KMS-11 (cell line): ENCODE measurements at regions not wholly inside any gene's neighbourhood (a gene's known extent, or its start where the extent isn't known, plus 50 kb on each side); places are given as distances from the start of the nearest gene placed in this dataset.
"Not testable (repeated sequence)": the region's sequence is repeated elsewhere in the genome, so short reads cannot be mapped to it uniquely, and the experiment has no call there.

Source experiments
- H2AFZ ChIP-seq: fragments of 200-600 bp; sonication (generic); 2 replicates; pipeline ENCODE4 v1.6.1; 2016; ENCODE audit warnings: antibody characterized with exemption, mixed run types, low read depth
- H3K27ac ChIP-seq: fragments of 200-600 bp; sonication (generic); 2 replicates; pipeline ENCODE4 v1.6.1; 2016; ENCODE audit warnings: mild to moderate bottlenecking, mixed run types
- H3K27me3 ChIP-seq: fragments of 200-600 bp; sonication (generic); 2 replicates; pipeline ENCODE4 v1.6.1; 2017; ENCODE audit warnings: mild to moderate bottlenecking, low read depth, mixed run types, moderate library complexity; ENCODE audit not compliant: insufficient read depth
- H3K36me3 ChIP-seq: fragments of 200-600 bp; sonication (generic); 2 replicates; pipeline ENCODE4 v1.6.1; 2017; ENCODE audit warnings: mild to moderate bottlenecking, mixed run types; ENCODE audit not compliant: insufficient read depth
- H3K4me1 ChIP-seq: fragments of 200-600 bp; sonication (generic); 2 replicates; pipeline ENCODE4 v1.6.1; 2016; ENCODE audit warnings: mild to moderate bottlenecking, low read depth, mixed run types; ENCODE audit not compliant: poor library complexity, severe bottlenecking
- H3K4me2 ChIP-seq: fragments of 200-600 bp; sonication (generic); 2 replicates; pipeline ENCODE4 v1.7.0; 2016; ENCODE audit warnings: mild to moderate bottlenecking, mixed run types
- H3K4me3 ChIP-seq: fragments of 200-600 bp; sonication (generic); IDR thresholded peaks from 2 replicates; pipeline ENCODE4 v1.6.1; 2017; ENCODE audit warnings: low read depth, low read length, mixed read lengths; ENCODE audit not compliant: insufficient read depth
- H3K79me2 ChIP-seq: fragments of 200-600 bp; sonication (generic); 2 replicates; pipeline ENCODE4 v1.6.1; 2016; ENCODE audit warnings: low read depth, mixed run types; ENCODE audit not compliant: insufficient read depth
- H3K9ac ChIP-seq: fragments of 200-600 bp; sonication (generic); 2 replicates; pipeline ENCODE4 v1.6.1; 2016; ENCODE audit warnings: mild to moderate bottlenecking, mixed run types
- H4K20me1 ChIP-seq: fragments of 200-600 bp; sonication (generic); 2 replicates; pipeline ENCODE4 v1.6.1; 2016; ENCODE audit warnings: mild to moderate bottlenecking, mixed run types; ENCODE audit not compliant: insufficient read depth
- TF ChIP-seq, protein P1 (sequence below): fragments of 200-600 bp; sonication (generic); conservative IDR thresholded peaks from 2 replicates; pipeline ENCODE4 v1.6.1; 2017; ENCODE audit warnings: low read depth, mild to moderate bottlenecking, antibody characterized with exemption, low read length, moderate library complexity, mixed read lengths

DNA sequence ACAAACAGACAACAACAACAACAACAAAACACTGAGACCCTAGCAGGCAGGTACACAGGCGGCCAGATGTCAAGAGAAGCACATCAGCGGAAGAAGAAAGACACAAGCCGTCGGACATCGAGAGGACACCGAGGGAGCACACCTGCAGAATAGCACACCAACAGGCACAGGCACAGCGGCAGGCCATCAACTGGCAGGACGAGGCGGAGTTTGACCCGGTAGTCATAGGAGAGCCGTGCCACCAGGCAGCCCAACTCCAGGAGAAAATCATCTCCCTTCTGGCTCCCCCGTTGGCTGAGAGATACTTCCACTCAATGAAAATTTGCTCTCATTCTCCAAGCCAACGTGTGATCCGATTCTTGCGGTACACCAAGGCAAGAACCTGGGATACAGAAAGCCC is 352.1 kb upstream of the IZUMO3 start:
- Histone ChIP-seq H3K79me2 (no peaks in the 10 kb centered on the region), H3K4me1 (peaks cover 11% of the 10 kb centered on the region), H3K4me3 (no peak overlapping the region), H3K36me3 (no peaks in the 10 kb centered on the region), H3K27ac (no peak overlapping the region), H2AFZ (no peak overlapping the region), H3K4me2 (no peak overlapping the region), H3K27me3 (no peaks in the 10 kb centered on the region), H4K20me1 (no peaks in the 10 kb centered on the region), H3K9ac (no peak overlapping the region)
- TF ChIP-seq, protein P1, sequence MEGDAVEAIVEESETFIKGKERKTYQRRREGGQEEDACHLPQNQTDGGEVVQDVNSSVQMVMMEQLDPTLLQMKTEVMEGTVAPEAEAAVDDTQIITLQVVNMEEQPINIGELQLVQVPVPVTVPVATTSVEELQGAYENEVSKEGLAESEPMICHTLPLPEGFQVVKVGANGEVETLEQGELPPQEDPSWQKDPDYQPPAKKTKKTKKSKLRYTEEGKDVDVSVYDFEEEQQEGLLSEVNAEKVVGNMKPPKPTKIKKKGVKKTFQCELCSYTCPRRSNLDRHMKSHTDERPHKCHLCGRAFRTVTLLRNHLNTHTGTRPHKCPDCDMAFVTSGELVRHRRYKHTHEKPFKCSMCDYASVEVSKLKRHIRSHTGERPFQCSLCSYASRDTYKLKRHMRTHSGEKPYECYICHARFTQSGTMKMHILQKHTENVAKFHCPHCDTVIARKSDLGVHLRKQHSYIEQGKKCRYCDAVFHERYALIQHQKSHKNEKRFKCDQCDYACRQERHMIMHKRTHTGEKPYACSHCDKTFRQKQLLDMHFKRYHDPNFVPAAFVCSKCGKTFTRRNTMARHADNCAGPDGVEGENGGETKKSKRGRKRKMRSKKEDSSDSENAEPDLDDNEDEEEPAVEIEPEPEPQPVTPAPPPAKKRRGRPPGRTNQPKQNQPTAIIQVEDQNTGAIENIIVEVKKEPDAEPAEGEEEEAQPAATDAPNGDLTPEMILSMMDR: no peak

DNA sequence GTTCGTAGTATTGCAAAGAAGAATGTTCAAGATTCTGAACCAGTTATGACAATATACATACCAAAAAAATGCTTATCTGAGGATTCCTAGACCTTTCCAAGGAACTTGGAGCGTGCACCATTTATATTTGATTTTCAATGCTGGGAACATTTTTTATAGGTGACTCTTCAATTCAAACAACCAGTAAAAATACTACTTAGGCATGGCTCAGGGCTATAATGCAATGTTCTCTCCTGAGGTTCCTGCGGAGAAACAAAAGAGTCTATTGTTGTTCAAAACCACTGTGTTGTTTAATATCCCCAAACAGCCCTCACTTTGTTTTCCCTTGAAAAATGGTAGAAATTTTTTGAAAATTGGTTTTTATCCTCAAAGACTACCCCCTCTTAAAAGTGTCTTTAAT is 335.7 kb upstream of the IZUMO3 start:
- H4K20me1 ChIP-seq: no peaks in the 10 kb centered on the region
- TF ChIP-seq, protein P1: no peak
- H2AFZ ChIP-seq: no peak overlapping the region
- no peak overlapping the region for H3K4me3 ChIP-seq
- no peaks in the 10 kb centered on the region for H3K4me1 ChIP-seq
- H3K27me3 ChIP-seq: no peaks in the 10 kb centered on the region
- H3K79me2 ChIP-seq: no peaks in the 10 kb centered on the region
- no peaks in the 10 kb centered on the region for H3K36me3 ChIP-seq
- H3K27ac ChIP-seq: no peak overlapping the region
- no peak overlapping the region for H3K9ac ChIP-seq
- no peak overlapping the region for H3K4me2 ChIP-seq

DNA sequence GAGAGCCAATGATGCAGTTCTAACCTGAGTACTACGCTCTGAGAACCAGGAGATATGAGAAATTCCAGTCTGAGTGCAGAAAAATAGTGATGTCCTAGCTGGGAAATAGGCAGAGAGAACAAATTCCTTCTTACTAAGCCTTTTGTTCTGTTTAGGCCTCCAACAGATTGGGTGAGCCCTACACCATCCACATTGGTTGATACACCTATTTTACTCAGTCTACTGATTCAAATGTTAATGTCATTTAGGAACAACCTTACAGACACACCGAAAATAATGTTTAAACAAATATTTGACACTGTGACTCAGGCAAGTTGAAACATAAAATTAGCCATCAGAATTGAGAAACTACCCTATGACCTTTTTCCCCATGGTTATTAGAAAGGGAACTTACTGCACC is 333.9 kb upstream of the IZUMO3 start:
- Histone ChIP-seq H2AFZ (no peak overlapping the region), H3K36me3 (no peaks in the 10 kb centered on the region), H3K4me1 (no peaks in the 10 kb centered on the region), H3K27ac (no peak overlapping the region), H3K9ac (no peak overlapping the region), H3K4me2 (no peak overlapping the region), H3K79me2 (no peaks in the 10 kb centered on the region), H3K4me3 (no peak overlapping the region), H3K27me3 (no peaks in the 10 kb centered on the region), H4K20me1 (no peaks in the 10 kb centered on the region)
- TF ChIP-seq, protein P1: no peak

DNA sequence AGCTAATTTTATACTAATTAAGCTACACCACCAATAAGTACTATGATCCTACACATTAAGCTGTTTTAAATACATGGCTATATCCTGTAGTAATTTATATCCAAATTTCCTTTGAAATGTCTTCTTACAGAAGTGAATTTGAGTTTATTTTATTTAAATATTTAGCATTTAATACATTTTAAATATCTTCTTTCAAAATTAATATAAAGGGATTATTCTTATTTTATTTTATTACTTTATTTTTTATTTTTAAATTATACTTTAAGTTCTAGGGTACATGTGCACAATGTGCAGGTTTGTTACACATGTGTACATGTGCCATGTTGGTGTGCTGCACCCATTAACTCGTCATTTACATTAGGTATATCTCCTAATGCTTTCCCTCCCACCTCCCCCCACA is 310.9 kb upstream of the IZUMO3 start:
- H3K27ac ChIP-seq, H3K4me2 ChIP-seq, H3K9ac ChIP-seq, H3K27me3 ChIP-seq, H3K36me3 ChIP-seq, H3K79me2 ChIP-seq, H3K4me3 ChIP-seq, H4K20me1 ChIP-seq, H3K4me1 ChIP-seq, H2AFZ ChIP-seq: not testable (repeated sequence)

DNA sequence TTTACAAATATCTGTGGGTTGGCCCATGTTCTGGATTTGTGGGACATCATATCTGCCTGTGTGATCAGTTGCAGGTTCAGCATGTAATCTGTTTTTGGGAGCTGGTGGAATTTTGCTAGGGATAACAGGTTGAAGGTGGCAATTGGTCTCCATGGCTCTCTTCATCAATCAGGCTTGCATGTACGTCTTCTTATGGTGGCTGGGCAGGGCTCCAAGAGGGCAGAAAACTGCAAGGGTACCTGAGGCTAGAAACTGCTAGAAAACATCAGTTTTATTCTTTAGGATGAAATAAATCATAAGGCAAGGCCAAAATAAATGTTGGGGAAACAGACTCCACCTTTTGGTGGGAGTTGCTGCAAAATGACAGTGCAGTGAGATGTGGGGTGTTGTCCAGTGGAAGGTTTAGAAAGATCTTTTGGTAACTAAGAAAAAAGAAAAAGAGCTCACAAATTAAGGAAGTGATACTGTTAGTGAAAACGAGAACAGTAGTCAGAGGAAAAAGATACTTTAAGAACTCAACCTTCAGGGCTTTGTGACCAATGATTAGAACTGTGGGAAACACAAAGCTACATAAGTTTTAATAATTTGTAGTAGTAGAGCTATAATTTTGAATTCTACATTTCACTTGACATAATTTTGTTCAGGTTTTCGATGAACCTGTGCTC is 300.7 kb upstream of the IZUMO3 start:
- Histone ChIP-seq H3K4me3 (no peak overlapping the region), H3K79me2 (no peaks in the 10 kb centered on the region), H3K4me2 (no peak overlapping the region), H3K4me1 (peaks cover 5% of the 10 kb centered on the region), H2AFZ (no peak overlapping the region), H3K27me3 (no peaks in the 10 kb centered on the region), H3K36me3 (no peaks in the 10 kb centered on the region), H4K20me1 (no peaks in the 10 kb centered on the region), H3K9ac (no peak overlapping the region), H3K27ac (no peak overlapping the region)
- TF ChIP-seq, protein P1: no peak
